A549 (cell line): ENCODE measurements at regions not wholly inside any gene's neighbourhood (a gene's known extent, or its start where the extent isn't known, plus 50 kb on each side); places are given as distances from the start of the nearest gene placed in this dataset.

Source experiments
- ATAC-seq, 2 experiments: fragments of 200-7000 bp in 1 of 2; fragments of >200 bp in 1 of 2; cut with Nextera tagmentation in 1 of 2; cut with Tn5 transposase in 1 of 2; 3 replicates each; pipeline versions ENCODE4 v1.8.0 to v1.9.1; 2018 to 2020; ENCODE audit warnings: mild to moderate bottlenecking in 1 of 2, moderate library complexity in 1 of 2
- CTCF ChIA-PET: fragments of 300-600 bp; sonication (Branson Sonifier 250); formaldehyde crosslinking; extraction: SDS; loops from one replicate; lab custom pipeline; 2021; ENCODE audit warnings: antibody characterized with exemption, inconsistent platforms; lab: Yijun Ruan, JAX
- POLR2A ChIA-PET: fragments of 350-600 bp; formaldehyde crosslinking; extraction: SDS; loops from one replicate; lab custom pipeline; 2021; ENCODE audit warnings: antibody characterized with exemption, inconsistent platforms; lab: Yijun Ruan, JAX
- DNase-seq, 2 experiments: peaks; one replicate each; pipeline versions ENCODE4 v3.0.0 to v3.0.0-alpha.2; 2011 to 2016; ENCODE audit warnings: low read depth in 1 of 2, low spot score in 1 of 2
- FAIRE-seq: peaks from 2 replicates; lab custom pipeline; 2011; peaks lifted over from hg19 to GRCh38; lab: Jason Lieb, UNC
- H3K27ac ChIP-seq, 2 experiments: fragments of >200 bp; sonication (Bioruptor Twin); formaldehyde crosslinking; 3 replicates each; pipeline ENCODE4 v1.5.1; 2016 to 2017
- H3K4me1 ChIP-seq: fragments of >200 bp; sonication (Bioruptor Twin); formaldehyde crosslinking; 3 replicates; pipeline ENCODE4 v1.6.1; 2016
- H3K4me2 ChIP-seq: fragments of >200 bp; sonication (Bioruptor Twin); formaldehyde crosslinking; 3 replicates; pipeline ENCODE4 v1.6.1; 2016
- H3K4me3 ChIP-seq: fragments of >200 bp; sonication (Bioruptor Twin); formaldehyde crosslinking; 3 replicates; pipeline ENCODE4 v1.5.1; 2016
- H3K9me3 ChIP-seq: fragments of >200 bp; sonication (Bioruptor Twin); formaldehyde crosslinking; 3 replicates; pipeline ENCODE4 v1.6.1; 2016
- CBX2 ChIP-seq: fragments of 200-600 bp; sonication (generic); IDR thresholded peaks from 2 replicates; pipeline ENCODE4 v1.6.1; 2016; ENCODE audit warnings: low read depth, mild to moderate bottlenecking, borderline replicate concordance
- CBX8 ChIP-seq: fragments of 200-600 bp; sonication (generic); IDR thresholded peaks from 2 replicates; pipeline ENCODE4 v1.6.1; 2016
- CHD2 ChIP-seq: fragments of 150-350 bp; IDR thresholded peaks from 2 replicates; pipeline ENCODE4 v1.6.1; 2014; ENCODE audit warnings: low read length; ENCODE audit not compliant: partially characterized antibody
- EHMT2 ChIP-seq: fragments of 200-600 bp; sonication (generic); IDR thresholded peaks from 2 replicates; pipeline ENCODE4 v1.6.1; 2016; ENCODE audit warnings: antibody characterized with exemption, low read depth, mild to moderate bottlenecking, moderate library complexity
- ESRRA ChIP-seq: fragments of 150-350 bp; IDR thresholded peaks from 2 replicates; pipeline ENCODE4 v1.6.1; 2014; ENCODE audit warnings: mild to moderate bottlenecking, low read length, borderline replicate concordance
- GATA3 ChIP-seq: IDR thresholded peaks from 2 replicates; pipeline ENCODE4 v1.6.1; 2012; ENCODE audit warnings: borderline replicate concordance
- HDAC2 ChIP-seq: fragments of 200-600 bp; sonication (generic); IDR thresholded peaks from 2 replicates; pipeline ENCODE4 v1.6.1; 2016
- HOXB13 ChIP-seq: fragments of 250-450 bp; sonication (Bioruptor Pico); IDR thresholded peaks from 2 replicates; pipeline ENCODE4 v1.5.0; 2020; ENCODE audit warnings: low read depth, mild to moderate bottlenecking, moderate library complexity
- JUNB ChIP-seq: fragments of >200 bp; sonication (Bioruptor Twin); formaldehyde crosslinking; IDR thresholded peaks from 2 replicates; pipeline ENCODE4 v1.6.1; 2016
- MAFK ChIP-seq: fragments of 450-650 bp; IDR thresholded peaks from 2 replicates; pipeline ENCODE4 v1.6.1; 2014; ENCODE audit not compliant: partially characterized antibody
- MYC ChIP-seq: IDR thresholded peaks from 2 replicates; pipeline ENCODE4 v1.6.1; 2012; ENCODE audit warnings: mild to moderate bottlenecking, inconsistent platforms, low read length, improper control_type of control experiment, borderline replicate concordance
- PHF8 ChIP-seq: fragments of 200-600 bp; sonication (generic); IDR thresholded peaks from 2 replicates; pipeline ENCODE4 v1.6.1; 2016; ENCODE audit warnings: low read depth, mild to moderate bottlenecking, antibody characterized with exemption, moderate library complexity, borderline replicate concordance
- POLR2A ChIP-seq: IDR thresholded peaks from 2 replicates; pipeline ENCODE4 v1.6.1; 2012; ENCODE audit warnings: mild to moderate bottlenecking, low read length
- RARB ChIP-seq: fragments of 250-450 bp; sonication (Bioruptor Pico); IDR thresholded peaks from 2 replicates; pipeline ENCODE4 v1.8.0; 2021; ENCODE audit warnings: mild to moderate bottlenecking, moderate library complexity
- RFX5 ChIP-seq: fragments of 450-650 bp; IDR thresholded peaks from 2 replicates; pipeline ENCODE4 v1.7.1; 2014; ENCODE audit warnings: antibody characterized with exemption, mild to moderate bottlenecking, moderate library complexity
- RNF2 ChIP-seq: fragments of 200-600 bp; sonication (generic); IDR thresholded peaks from 2 replicates; pipeline ENCODE4 v1.6.1; 2016; ENCODE audit warnings: low read depth, mild to moderate bottlenecking, antibody characterized with exemption, moderate library complexity, borderline replicate concordance
- SREBF2 ChIP-seq: fragments of 450-650 bp; IDR thresholded peaks from 2 replicates; pipeline ENCODE4 v1.6.1; 2014; ENCODE audit warnings: mild to moderate bottlenecking, moderate library complexity
- TP53 ChIP-seq: fragments of 250-450 bp; sonication (Bioruptor Pico); IDR thresholded peaks from 2 replicates; pipeline ENCODE4 v1.5.0; 2021; ENCODE audit warnings: mild to moderate bottlenecking, moderate library complexity
- WGBS: methylation state at CpG from one replicate; pipeline ENCODE4 v1.1.6; 2017; ENCODE audit errors: missing lambda C conversion rate; 5-methylcytosine and 5-hydroxymethylcytosine counted together
- TF ChIP-seq, protein P1 (sequence below): fragments of >200 bp; sonication (Bioruptor Twin); formaldehyde crosslinking; IDR thresholded peaks from 3 replicates; pipeline ENCODE4 v1.6.1; 2016
- TF ChIP-seq, protein P2 (sequence below): IDR thresholded peaks from 2 replicates; pipeline ENCODE4 v1.6.1; 2012
- TF ChIP-seq, protein P3 (sequence below): fragments of >200 bp; sonication (Bioruptor Twin); formaldehyde crosslinking; IDR thresholded peaks from 2 replicates; pipeline ENCODE4 v1.6.1; 2016
- TF ChIP-seq, protein P4 (sequence below): fragments of >200 bp; sonication (Bioruptor Twin); formaldehyde crosslinking; IDR thresholded peaks from 3 replicates; pipeline ENCODE4 v1.5.1; 2016
- TF ChIP-seq, protein P5 (sequence below): fragments of 150-350 bp; IDR thresholded peaks from 2 replicates; pipeline ENCODE4 v1.6.1; 2014; ENCODE audit warnings: low read depth, mild to moderate bottlenecking, low read length
- TF ChIP-seq, protein P6 (sequence below): fragments of 450-650 bp; IDR thresholded peaks from 2 replicates; pipeline ENCODE4 v1.6.1; 2014; ENCODE audit warnings: antibody characterized with exemption

DNA sequence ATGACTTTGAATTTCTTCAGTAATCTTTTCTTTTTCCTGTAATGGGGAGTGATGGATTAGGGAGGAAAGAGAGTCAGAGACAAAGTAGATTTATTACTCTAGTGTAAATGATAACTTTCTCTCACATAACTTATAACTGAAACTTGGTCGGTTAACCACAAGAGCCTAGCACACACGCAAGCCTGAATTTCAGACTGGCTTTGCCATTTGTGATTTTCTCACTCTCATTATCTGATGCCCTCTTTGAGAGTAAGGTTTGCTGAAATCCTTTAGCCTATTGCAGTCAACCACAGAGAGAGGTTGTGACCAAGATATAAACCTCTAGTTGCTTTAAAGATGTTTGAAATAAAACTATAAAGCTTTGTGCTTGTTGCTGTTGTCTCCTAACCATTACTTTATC lies 117.9 kb upstream of the NETO1 start (continued):
- TF ChIP-seq, protein P1, sequence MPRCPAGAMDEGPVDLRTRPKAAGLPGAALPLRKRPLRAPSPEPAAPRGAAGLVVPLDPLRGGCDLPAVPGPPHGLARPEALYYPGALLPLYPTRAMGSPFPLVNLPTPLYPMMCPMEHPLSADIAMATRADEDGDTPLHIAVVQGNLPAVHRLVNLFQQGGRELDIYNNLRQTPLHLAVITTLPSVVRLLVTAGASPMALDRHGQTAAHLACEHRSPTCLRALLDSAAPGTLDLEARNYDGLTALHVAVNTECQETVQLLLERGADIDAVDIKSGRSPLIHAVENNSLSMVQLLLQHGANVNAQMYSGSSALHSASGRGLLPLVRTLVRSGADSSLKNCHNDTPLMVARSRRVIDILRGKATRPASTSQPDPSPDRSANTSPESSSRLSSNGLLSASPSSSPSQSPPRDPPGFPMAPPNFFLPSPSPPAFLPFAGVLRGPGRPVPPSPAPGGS, result no peak
- TF ChIP-seq, protein P2, sequence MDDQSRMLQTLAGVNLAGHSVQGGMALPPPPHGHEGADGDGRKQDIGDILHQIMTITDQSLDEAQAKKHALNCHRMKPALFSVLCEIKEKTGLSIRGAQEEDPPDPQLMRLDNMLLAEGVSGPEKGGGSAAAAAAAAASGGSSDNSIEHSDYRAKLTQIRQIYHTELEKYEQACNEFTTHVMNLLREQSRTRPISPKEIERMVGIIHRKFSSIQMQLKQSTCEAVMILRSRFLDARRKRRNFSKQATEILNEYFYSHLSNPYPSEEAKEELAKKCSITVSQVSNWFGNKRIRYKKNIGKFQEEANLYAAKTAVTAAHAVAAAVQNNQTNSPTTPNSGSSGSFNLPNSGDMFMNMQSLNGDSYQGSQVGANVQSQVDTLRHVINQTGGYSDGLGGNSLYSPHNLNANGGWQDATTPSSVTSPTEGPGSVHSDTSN, result no peak
- TF ChIP-seq ESRRA (no peak), MYC (no peak), PHF8 (no peak), RARB (no peak), RFX5 (no peak), CBX8 (no peak), HDAC2 (no peak)

DNA sequence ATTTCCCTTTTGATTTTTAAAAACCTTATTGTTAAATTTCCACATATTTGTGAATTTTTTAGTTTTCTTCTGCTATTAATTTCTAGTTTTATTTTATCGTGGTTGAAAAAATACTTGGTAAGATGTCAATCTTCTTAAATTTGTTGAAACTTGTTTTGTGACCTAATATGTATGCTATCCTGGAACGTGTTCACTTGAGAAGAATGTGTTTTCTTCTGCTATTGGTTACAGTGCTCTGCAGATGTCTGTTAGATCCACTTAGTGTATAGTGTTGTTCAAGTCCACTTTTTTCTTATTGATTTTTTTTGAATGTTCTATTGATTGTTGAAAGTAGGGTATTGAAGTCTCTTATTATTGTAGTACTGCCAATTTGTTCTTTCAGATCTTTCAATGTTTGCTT lies 116.5 kb upstream of the NETO1 start:
- TF ChIP-seq CHD2, result no peak
- TF ChIP-seq, protein P3, sequence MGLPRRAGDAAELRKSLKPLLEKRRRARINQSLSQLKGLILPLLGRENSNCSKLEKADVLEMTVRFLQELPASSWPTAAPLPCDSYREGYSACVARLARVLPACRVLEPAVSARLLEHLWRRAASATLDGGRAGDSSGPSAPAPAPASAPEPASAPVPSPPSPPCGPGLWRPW, result no peak
- no peak for TF ChIP-seq SREBF2
- TF ChIP-seq RNF2, result no peak
- TF ChIP-seq, protein P4, sequence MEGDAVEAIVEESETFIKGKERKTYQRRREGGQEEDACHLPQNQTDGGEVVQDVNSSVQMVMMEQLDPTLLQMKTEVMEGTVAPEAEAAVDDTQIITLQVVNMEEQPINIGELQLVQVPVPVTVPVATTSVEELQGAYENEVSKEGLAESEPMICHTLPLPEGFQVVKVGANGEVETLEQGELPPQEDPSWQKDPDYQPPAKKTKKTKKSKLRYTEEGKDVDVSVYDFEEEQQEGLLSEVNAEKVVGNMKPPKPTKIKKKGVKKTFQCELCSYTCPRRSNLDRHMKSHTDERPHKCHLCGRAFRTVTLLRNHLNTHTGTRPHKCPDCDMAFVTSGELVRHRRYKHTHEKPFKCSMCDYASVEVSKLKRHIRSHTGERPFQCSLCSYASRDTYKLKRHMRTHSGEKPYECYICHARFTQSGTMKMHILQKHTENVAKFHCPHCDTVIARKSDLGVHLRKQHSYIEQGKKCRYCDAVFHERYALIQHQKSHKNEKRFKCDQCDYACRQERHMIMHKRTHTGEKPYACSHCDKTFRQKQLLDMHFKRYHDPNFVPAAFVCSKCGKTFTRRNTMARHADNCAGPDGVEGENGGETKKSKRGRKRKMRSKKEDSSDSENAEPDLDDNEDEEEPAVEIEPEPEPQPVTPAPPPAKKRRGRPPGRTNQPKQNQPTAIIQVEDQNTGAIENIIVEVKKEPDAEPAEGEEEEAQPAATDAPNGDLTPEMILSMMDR, result no peak
- TF ChIP-seq TP53 (CRISPR knock-in tag), result no peak
- TF ChIP-seq GATA3, result no peak
- WGBS, result 12% methylated on average over 2 of the region's 2 CpGs
- FAIRE-seq, result no peak
- Histone ChIP-seq H3K9me3 (no peaks in the 10 kb centered on the region), H3K27ac (no peak overlapping the region), H3K4me2 (no peak overlapping the region), H3K4me1 (no peaks in the 10 kb centered on the region), H3K4me3 (no peak overlapping the region)
- POLR2A ChIA-PET, result no interaction called here
- CTCF ChIA-PET, result no interaction called here
- DNase-seq, result no peak
- ATAC-seq, result no peak

DNA sequence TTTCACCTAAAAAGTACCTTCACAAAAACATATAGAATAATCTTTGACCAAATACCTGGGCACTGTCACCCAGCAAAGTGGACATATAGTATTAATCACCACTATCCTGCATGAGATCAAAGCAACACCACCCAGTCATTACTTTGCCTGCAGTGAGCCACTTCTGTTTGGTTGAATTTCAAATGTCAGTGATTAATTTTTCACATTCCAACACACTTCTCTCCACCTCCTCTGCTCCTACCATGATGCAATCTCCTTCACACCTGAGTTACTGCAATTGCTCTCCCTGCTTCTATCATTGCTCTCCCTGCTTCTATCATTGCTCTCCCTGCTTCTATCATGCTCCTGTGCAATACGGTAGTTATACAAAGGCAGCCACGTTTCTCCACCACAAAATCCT lies 106.1 kb upstream of the NETO1 start:
- Histone ChIP-seq H3K4me2 (no peak overlapping the region), H3K4me1 (no peaks in the 10 kb centered on the region), H3K4me3 (no peak overlapping the region), H3K9me3 (no peaks in the 10 kb centered on the region), H3K27ac (no peak overlapping the region)
- no peak for FAIRE-seq
- ChIA-PET CTCF (no interaction called here), POLR2A (no interaction called here)
- 38% methylated on average over 2 of the region's 2 CpGs for WGBS
- TF ChIP-seq MYC, result no peak
- TF ChIP-seq, protein P5, sequence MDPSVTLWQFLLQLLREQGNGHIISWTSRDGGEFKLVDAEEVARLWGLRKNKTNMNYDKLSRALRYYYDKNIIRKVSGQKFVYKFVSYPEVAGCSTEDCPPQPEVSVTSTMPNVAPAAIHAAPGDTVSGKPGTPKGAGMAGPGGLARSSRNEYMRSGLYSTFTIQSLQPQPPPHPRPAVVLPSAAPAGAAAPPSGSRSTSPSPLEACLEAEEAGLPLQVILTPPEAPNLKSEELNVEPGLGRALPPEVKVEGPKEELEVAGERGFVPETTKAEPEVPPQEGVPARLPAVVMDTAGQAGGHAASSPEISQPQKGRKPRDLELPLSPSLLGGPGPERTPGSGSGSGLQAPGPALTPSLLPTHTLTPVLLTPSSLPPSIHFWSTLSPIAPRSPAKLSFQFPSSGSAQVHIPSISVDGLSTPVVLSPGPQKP, result no peak
- TF ChIP-seq POLR2A, result no peak
- no peak for DNase-seq
- no peak for ATAC-seq

DNA sequence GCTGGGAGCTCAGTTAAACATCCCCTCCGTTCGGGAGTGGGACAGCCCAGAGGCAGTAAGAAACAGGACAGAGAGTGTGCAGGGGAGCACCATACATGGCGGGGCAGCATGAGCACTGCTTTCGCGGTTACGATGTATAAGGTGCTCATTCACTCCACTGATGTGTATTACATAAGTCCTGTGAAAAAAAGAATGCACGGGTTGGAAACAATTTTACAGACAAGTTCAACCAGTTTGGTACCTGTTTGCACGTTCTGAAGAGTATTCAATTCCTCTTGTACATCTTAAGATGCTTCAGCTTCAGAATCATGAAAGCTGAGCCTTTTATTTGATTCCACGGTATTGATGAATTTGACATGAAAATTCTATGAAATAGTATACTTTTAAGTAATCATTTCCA lies 97.8 kb upstream of the NETO1 start:
- no peak overlapping the region for H3K4me2 ChIP-seq
- CTCF ChIA-PET, result no interaction called here
- POLR2A ChIA-PET, result no interaction called here
- FAIRE-seq, result no peak
- no peak overlapping the region for H3K4me3 ChIP-seq
- no peak for ATAC-seq
- no peak for DNase-seq
- no peaks in the 10 kb centered on the region for H3K4me1 ChIP-seq
- no peaks in the 10 kb centered on the region for H3K9me3 ChIP-seq
- 34% methylated on average over 9 of the region's 9 CpGs for WGBS
- no peak overlapping the region for H3K27ac ChIP-seq
- TF ChIP-seq CBX2, result no peak
- no peak for TF ChIP-seq EHMT2
- TF ChIP-seq GATA3, result no peak
- TF ChIP-seq, protein P6, sequence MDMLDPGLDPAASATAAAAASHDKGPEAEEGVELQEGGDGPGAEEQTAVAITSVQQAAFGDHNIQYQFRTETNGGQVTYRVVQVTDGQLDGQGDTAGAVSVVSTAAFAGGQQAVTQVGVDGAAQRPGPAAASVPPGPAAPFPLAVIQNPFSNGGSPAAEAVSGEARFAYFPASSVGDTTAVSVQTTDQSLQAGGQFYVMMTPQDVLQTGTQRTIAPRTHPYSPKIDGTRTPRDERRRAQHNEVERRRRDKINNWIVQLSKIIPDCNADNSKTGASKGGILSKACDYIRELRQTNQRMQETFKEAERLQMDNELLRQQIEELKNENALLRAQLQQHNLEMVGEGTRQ, result no peak
- no peak for TF ChIP-seq HOXB13 (CRISPR knock-in tag)
- TF ChIP-seq JUNB, result no peak
- TF ChIP-seq, protein P5, result no peak
- TF ChIP-seq MAFK, result no peak
